SK-N-MC (cell line): ENCODE measurements at regions not wholly inside any gene's neighbourhood (a gene's known extent, or its start where the extent isn't known, plus 50 kb on each side); places are given as distances from the start of the nearest gene placed in this dataset.

ENCODE experiments used
- DNase-seq: peaks from one replicate; pipeline ENCODE4 v3.0.0-alpha.2; 2011; ENCODE audit warnings: low read depth, low spot score
- H3K27ac ChIP-seq: fragments of 200-600 bp; sonication (generic); 2 replicates; pipeline ENCODE4 v1.5.1; 2016; ENCODE audit warnings: mixed run types
- H3K36me3 ChIP-seq: fragments of 200-600 bp; sonication (generic); 2 replicates; pipeline ENCODE4 v1.6.1; 2017; ENCODE audit warnings: antibody characterized with exemption, low read length, mixed read lengths; ENCODE audit not compliant: insufficient read depth
- H3K4me3 ChIP-seq: fragments of 200-600 bp; sonication (generic); 2 replicates; pipeline ENCODE4 v1.5.1; 2016
- H3K9ac ChIP-seq: fragments of 200-600 bp; sonication (generic); 2 replicates; pipeline ENCODE4 v1.8.0; 2017; ENCODE audit warnings: mixed run types, mixed read lengths; ENCODE audit not compliant: insufficient read length
- H3K9me3 ChIP-seq: fragments of 200-600 bp; sonication (generic); 2 replicates; pipeline ENCODE4 v1.6.1; 2017; ENCODE audit warnings: low read depth, mild to moderate bottlenecking, antibody characterized with exemption, low read length, moderate library complexity, mixed read lengths
- EZH2 ChIP-seq: fragments of 200-600 bp; sonication (generic); IDR thresholded peaks from one replicate; pipeline ENCODE4 v1.6.1; 2017; ENCODE audit warnings: antibody characterized with exemption
- FOXP2 ChIP-seq: optimal IDR thresholded peaks from 2 replicates; pipeline ENCODE3; 2011; ENCODE audit warnings: mild to moderate bottlenecking, moderate library complexity; ENCODE audit not compliant: insufficient read depth; ENCODE audit errors: extremely low read length, control extremely low read depth
- POLR2AphosphoS5 ChIP-seq: IDR thresholded peaks from 2 replicates; pipeline ENCODE4 v1.6.1; 2012; ENCODE audit warnings: mild to moderate bottlenecking, low read depth, low read length, borderline replicate concordance

DNA sequence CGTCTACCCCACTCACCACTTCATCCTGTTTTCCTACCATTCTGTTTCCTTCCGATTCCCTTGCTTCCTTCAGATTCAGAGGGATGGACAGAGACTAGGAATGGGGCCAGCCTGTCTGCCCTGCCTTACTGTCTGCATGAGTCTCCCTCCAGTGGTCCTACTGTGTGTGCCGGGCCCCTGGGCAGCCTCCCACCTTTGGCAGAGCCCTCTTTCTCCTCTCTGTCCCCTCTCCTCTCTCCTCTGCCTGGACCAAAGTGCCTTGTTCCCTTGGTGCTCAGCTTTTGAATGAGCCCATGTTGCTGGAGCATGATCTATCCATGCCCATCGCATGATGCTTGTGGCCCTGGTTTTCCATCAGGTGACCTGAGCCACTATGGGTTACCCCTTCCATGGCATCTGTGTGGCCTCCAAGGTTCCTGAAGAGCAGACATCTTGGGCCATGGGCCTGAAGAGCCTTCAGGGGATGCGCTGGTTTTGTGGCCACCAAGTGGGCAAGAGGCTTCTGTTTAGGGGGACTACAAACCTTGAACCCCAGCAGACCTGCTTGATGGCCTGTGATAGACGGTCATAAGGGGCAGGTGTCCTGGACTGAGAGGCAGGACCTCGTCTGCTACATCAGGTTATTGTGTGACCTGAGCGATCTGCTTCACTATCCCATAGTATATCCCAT, 54.2 kb upstream of the BCL11B start:
- no peak for DNase-seq
- no peak for TF ChIP-seq FOXP2
- no peak for TF ChIP-seq EZH2
- no peak for TF ChIP-seq POLR2AphosphoS5
- no peak overlapping the region for H3K27ac ChIP-seq
- H3K36me3 ChIP-seq, result no peaks in the 10 kb centered on the region
- H3K4me3 ChIP-seq, result no peak overlapping the region
- no peak overlapping the region for H3K9ac ChIP-seq
- no peaks in the 10 kb centered on the region for H3K9me3 ChIP-seq

DNA sequence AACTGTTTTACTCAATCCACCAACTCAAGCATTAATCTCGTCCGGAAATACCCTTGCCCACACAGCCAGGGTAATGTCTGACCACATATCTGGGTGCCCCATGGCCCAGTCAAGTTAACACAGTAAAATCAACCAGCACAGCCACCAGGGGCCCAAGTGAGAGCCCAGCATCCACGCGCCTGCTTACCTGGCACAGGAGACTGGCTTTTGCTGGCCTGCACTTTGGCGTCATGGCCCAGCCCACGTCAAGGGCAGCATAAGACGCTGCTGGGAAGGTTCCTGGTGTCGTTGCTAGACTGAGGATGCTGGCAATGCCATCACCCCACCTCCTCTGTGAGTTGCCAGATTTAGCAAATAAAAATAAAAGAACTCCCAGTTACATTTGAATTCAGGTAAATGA, 53.6 kb upstream of the BCL11B start:
- TF ChIP-seq FOXP2 (no peak), EZH2 (no peak), POLR2AphosphoS5 (no peak)
- no peak for DNase-seq
- Histone ChIP-seq H3K4me3 (no peak overlapping the region), H3K9ac (no peak overlapping the region), H3K9me3 (no peaks in the 10 kb centered on the region), H3K27ac (no peak overlapping the region), H3K36me3 (no peaks in the 10 kb centered on the region)

DNA sequence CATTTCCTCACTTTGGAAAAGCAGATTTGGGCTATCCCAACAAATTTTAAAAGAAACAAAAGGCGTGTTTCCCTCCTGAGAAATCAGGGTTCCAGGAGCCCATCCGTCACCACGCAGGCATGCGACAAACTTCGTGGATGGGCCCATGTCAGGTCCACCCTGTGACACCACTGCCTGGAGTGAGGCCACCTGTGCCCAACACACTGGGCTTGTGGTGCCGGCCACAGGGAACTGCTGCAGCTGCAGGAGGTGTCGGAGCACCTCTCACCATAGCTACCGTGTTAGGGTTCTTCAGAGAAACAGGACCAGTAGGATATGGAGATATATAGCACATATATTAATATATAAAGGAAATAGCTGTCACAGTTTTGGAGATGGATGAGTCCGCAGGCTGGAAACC, 53.0 kb upstream of the BCL11B start:
- TF ChIP-seq FOXP2 (no peak), EZH2 (no peak), POLR2AphosphoS5 (no peak)
- no peak overlapping the region for H3K27ac ChIP-seq
- no peak overlapping the region for H3K4me3 ChIP-seq

DNA sequence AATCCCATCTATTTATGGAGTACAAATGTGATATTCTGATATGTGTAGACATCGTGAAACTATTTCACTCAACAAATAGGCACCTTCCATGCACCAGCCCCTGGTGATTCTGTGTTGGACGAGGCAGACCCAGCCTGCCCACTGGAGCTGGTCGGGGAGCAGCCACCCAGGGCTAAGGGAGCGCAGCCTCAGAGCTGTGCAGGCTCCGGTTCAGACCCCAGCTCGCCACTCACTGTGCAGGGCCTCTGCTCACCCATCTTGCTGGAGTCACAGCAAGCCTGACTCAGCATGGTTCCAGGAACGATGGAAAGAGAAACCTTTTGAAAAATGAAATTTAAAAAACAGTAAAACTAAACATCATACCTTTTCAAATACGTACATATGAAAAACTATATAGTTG, 52.3 kb upstream of the BCL11B start:
- H3K9ac ChIP-seq, result no peak overlapping the region
- no peaks in the 10 kb centered on the region for H3K36me3 ChIP-seq
- no peak for TF ChIP-seq POLR2AphosphoS5
- TF ChIP-seq FOXP2, result no peak
- no peak for TF ChIP-seq EZH2
- no peak overlapping the region for H3K27ac ChIP-seq
- no peak overlapping the region for H3K4me3 ChIP-seq
- no peaks in the 10 kb centered on the region for H3K9me3 ChIP-seq
- DNase-seq, result no peak

More for the DNA sequence above, 53.0 kb upstream of the BCL11B start:
- no peak overlapping the region for H3K9ac ChIP-seq
- H3K36me3 ChIP-seq, result no peaks in the 10 kb centered on the region
- no peak for DNase-seq
- H3K9me3 ChIP-seq, result no peaks in the 10 kb centered on the region

DNA sequence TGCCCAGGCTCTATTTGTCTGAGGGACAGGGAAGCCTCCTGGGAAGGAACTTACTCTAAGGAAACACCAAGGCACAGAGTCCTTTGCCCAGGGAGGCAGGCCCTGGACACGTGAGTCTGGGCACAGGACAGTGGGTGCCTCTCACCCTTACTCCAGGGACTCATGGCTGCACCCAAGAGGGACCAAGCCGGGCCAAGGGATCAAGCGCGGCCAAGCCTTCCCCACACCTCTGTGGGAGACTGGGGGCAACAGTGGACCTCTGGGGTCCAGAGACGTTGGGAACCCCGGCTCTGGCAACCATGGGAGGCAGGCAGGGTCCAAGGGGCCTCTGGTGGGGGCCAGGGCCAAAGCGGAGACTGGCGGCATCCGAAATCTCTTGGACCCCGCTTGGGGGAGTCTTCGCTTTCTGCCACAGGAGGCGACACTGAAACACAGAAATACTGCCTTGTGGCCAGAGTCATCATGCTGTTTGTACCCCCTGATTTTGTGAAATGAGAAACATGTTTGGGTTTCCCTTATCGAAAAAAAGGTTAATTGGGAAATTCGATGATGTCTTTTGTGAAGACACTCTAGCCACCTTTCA, 51.7 kb upstream of the BCL11B start:
- H3K27ac ChIP-seq, result no peak overlapping the region
- no peak for DNase-seq
- H3K36me3 ChIP-seq, result no peaks in the 10 kb centered on the region
- H3K9ac ChIP-seq, result no peak overlapping the region
- no peak for TF ChIP-seq FOXP2
- no peak for TF ChIP-seq POLR2AphosphoS5
- no peak for TF ChIP-seq EZH2
- H3K9me3 ChIP-seq, result no peaks in the 10 kb centered on the region
- no peak overlapping the region for H3K4me3 ChIP-seq

DNA sequence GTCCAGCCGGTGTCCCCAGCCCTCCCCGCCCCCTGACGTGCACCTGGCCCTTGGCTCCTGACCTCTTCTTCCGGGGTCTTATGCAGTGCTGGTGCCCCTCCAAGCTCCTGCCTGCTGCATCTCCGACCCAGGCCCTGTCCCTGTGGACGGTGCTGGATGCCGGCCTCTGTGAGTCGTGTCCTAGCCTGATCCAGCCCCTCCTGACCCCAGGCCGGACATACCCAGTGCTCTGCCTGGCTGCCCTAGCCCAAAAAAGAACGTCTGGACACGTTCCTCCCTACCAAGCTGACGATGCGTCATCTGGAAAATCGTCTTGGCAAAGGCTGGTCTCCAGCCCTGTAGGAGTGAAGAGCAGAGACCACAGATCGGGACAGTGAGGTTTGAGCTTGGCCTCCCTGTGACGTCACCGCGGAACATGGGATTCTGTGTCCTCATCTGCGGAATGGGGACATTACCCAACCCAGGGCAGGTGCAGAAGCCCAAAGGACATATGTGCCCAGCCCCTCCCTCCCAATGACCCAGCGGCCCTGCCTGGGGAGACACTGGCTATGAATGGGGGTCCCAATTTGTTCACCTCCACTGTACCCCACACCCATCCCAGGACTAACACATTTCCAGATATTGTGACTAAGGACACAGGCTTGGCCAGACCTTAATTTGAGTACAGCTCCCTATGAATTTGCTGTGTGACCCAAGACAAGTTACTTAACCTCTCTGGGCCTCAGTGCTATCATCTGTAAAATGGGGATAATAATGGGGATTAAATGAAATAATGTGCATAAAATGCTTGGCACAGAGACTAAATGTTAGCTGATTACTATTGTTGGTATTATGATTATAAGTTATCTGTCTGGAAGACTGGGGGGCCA, 51.0 kb upstream of the BCL11B start:
- Histone ChIP-seq H3K9me3 (no peaks in the 10 kb centered on the region), H3K27ac (no peak overlapping the region), H3K9ac (no peak overlapping the region), H3K36me3 (no peaks in the 10 kb centered on the region), H3K4me3 (no peak overlapping the region)
- no peak for DNase-seq
- no peak for TF ChIP-seq POLR2AphosphoS5
- no peak for TF ChIP-seq EZH2
- TF ChIP-seq FOXP2, result no peak

DNA sequence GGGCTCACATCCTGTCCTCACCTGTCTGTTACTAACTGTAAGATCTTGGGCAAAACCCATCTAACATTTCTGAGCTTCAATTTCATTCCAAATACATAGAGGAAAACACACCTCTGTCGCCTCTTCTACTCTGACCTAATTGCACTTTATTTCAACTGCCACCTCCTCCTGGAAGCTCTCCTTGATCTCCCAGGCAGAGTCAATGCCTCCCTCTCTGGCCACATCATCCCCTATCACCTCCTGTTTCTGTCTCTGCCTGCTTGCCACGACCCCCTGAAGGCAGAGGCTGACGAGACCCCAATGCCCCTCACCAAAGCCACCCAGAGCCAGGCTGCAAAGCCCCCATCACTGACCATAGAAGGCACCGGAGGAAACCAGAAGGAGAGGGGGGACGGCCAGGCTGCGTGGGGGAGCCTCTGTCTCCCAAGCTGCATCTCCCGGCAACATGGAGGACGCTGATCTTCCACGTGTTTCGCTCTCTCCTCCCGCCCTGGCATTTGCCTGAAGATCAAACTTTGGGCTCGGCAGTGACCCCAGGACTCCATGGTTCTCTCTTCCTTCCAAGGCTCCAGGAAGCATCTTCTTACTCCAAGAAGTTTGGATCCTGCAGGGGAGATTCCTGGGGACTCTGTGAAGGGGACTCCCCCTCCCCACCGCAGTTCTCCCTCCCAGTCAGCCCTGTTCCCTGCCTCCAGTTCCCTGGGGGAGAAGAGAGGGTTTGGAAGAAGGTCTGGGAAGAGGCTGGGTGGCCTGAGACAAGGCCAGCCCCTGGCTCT, 50.1 kb upstream of the BCL11B start:
- no peaks in the 10 kb centered on the region for H3K9me3 ChIP-seq
- no peak for DNase-seq
- no peak overlapping the region for H3K27ac ChIP-seq
- H3K36me3 ChIP-seq, result no peaks in the 10 kb centered on the region
- no peak overlapping the region for H3K9ac ChIP-seq
- no peak overlapping the region for H3K4me3 ChIP-seq
- TF ChIP-seq EZH2, result no peak
- TF ChIP-seq POLR2AphosphoS5, result no peak
- no peak for TF ChIP-seq FOXP2
